ENCODE measurements at regions not wholly inside any gene's neighbourhood (a gene's known extent, or its start where the extent isn't known, plus 50 kb on each side); places are given as distances from the start of the nearest gene placed in this dataset.

DNA sequence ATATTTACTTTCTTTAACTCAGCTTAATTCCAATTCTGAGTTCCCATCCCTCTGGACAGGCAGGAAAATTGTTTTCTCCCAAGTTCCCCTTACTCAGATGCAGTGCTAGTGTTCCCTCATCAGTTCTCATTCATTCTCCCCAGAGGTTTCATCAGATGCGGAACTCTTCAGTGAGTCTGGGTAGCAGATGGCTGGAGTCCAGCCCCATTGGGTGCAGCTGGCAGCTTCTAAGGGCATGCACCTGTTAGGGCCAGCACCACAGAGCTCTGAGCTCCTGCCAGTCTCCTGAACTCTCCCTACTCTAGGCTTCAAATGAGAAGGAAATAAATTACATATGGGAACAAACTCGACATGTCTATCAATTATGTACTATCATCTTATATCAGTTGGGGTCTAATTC lies 76.6 kb downstream of the SOD2 start:
- no peaks in the 10 kb centered on the region for H3K79me2 ChIP-seq (ENCODE audit: insufficient read depth, low read depth, low read length)
- no peak overlapping the region for H3K4me3 ChIP-seq (ENCODE audit: low read depth, low read length, poor library complexity, severe bottlenecking)
- no peaks in the 10 kb centered on the region for H3K36me3 ChIP-seq (ENCODE audit: insufficient read depth, low read length)
- DNase-seq (ENCODE audit: low spot score): no peak
- H4K20me1 ChIP-seq (ENCODE audit: insufficient read depth, low read length): no peaks in the 10 kb centered on the region
- no peaks in the 10 kb centered on the region for H3K4me1 ChIP-seq (ENCODE audit: insufficient read depth, low read length, poor library complexity, severe bottlenecking)
- no peak overlapping the region for H3K27ac ChIP-seq (ENCODE audit: low read depth, low read length, poor library complexity, severe bottlenecking)
- no peak overlapping the region for H2AFZ ChIP-seq (ENCODE audit: low read length)
- POLR2A ChIA-PET: interaction anchor here (1.1 kb wide), 1 partner anchor 19 kb away, joined by 3 read pairs; no protein-coding TSS in a partner anchor
- H3K9me2 ChIP-seq (ENCODE audit: insufficient read depth, low read length): no peaks in the 10 kb centered on the region
- CTCF ChIA-PET (ENCODE audit: unreplicated experiment): no interaction called here
- H3K9me3 ChIP-seq (ENCODE audit: low read length): peaks cover 12% of the 10 kb centered on the region; the same call in 1 of the 2 replicates
- no TSS peak for BruUV-seq (replicated peaks)
- H3K4me2 ChIP-seq (ENCODE audit: low read length): no peak overlapping the region
- no peak for TF ChIP-seq CTCF (conservative IDR thresholded peaks at IDR 0.05; ENCODE audit: low read length)
- no peak for TF ChIP-seq EZH2phosphoT487 (IDR thresholded peaks at IDR 0.05; ENCODE audit: borderline replicate concordance, low read depth, low read length)
- intact Hi-C loops (cut with micrococcal nuclease; ENCODE audit: unreplicated experiment): no loop called here

GRCh38 chr6:159615918-159616317 lies 77.1 kb downstream of the SOD2 start:
- Histone ChIP-seq H3K4me3 (ENCODE audit: low read depth, low read length, poor library complexity, severe bottlenecking) (no peak overlapping the region), H3K79me2 (ENCODE audit: insufficient read depth, low read depth, low read length) (no peaks in the 10 kb centered on the region), H3K4me1 (ENCODE audit: insufficient read depth, low read length, poor library complexity, severe bottlenecking) (no peaks in the 10 kb centered on the region), H3K9me3 (ENCODE audit: low read length) (peaks cover 12% of the 10 kb centered on the region; the same call in 1 of the 2 replicates), H2AFZ (ENCODE audit: low read length) (no peak overlapping the region), H4K20me1 (ENCODE audit: insufficient read depth, low read length) (no peaks in the 10 kb centered on the region), H3K36me3 (ENCODE audit: insufficient read depth, low read length) (no peaks in the 10 kb centered on the region), H3K4me2 (ENCODE audit: low read length) (no peak overlapping the region), H3K9me2 (ENCODE audit: insufficient read depth, low read length) (no peaks in the 10 kb centered on the region), H3K27ac (ENCODE audit: low read depth, low read length, poor library complexity, severe bottlenecking) (no peak overlapping the region)
- DNase-seq (ENCODE audit: low spot score): no peak
- TF ChIP-seq EZH2phosphoT487 (IDR thresholded peaks at IDR 0.05; ENCODE audit: borderline replicate concordance, low read depth, low read length): no peak
- no TSS peak for BruUV-seq (replicated peaks)
- intact Hi-C loops (cut with micrococcal nuclease; ENCODE audit: unreplicated experiment): no loop called here
- CTCF ChIA-PET (ENCODE audit: unreplicated experiment): no interaction called here
- POLR2A ChIA-PET: interaction anchor here (0.7 kb wide), 1 partner anchor 29 kb away, joined by 5 read pairs; no protein-coding TSS in a partner anchor

DNA sequence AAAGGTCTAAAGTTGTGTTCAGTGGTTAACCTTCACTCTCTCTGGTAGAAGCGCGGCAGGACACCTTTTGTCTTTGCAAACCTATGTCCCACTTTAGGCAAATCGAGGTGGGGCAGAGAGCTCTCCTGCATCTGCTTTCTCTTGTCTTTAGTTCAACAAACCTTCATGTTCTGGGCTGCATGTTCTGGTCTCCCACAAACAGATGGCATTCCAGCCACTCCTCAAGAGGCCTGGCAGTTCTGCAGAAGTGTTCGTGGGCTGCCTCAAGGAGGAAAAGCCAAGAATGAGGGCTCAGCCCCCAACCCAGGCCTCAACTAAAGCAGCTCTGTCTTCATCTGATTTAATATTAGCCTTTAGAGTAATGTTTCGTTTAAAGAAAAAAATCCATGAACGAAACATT lies 82.2 kb downstream of the SOD2 start:
- H3K4me3 ChIP-seq (ENCODE audit: low read depth, low read length, poor library complexity, severe bottlenecking): no peak overlapping the region
- H4K20me1 ChIP-seq (ENCODE audit: insufficient read depth, low read length): no peaks in the 10 kb centered on the region
- no peaks in the 10 kb centered on the region for H3K9me2 ChIP-seq (ENCODE audit: insufficient read depth, low read length)
- H3K9me3 ChIP-seq (ENCODE audit: low read length): no peaks in the 10 kb centered on the region; the same call in 1 of the 2 replicates
- no peak for DNase-seq (ENCODE audit: low spot score)
- BruUV-seq (replicated peaks): no TSS peak
- POLR2A ChIA-PET: interaction anchor here (0.5 to 2.0 kb wide), 4 partner anchors 27 to 358 kb away, joined by 3 to 5 read pairs (median 4); no protein-coding TSS in a partner anchor
- H3K36me3 ChIP-seq (ENCODE audit: insufficient read depth, low read length): no peaks in the 10 kb centered on the region
- H2AFZ ChIP-seq (ENCODE audit: low read length): no peak overlapping the region
- H3K4me2 ChIP-seq (ENCODE audit: low read length): no peak overlapping the region
- no peak for TF ChIP-seq EZH2phosphoT487 (IDR thresholded peaks at IDR 0.05; ENCODE audit: borderline replicate concordance, low read depth, low read length)
- TF ChIP-seq CTCF (conservative IDR thresholded peaks at IDR 0.05; ENCODE audit: low read length): no peak
- intact Hi-C loops (cut with micrococcal nuclease; ENCODE audit: unreplicated experiment): no loop called here
- CTCF ChIA-PET (ENCODE audit: unreplicated experiment): no interaction called here
- no peak overlapping the region for H3K27ac ChIP-seq (ENCODE audit: low read depth, low read length, poor library complexity, severe bottlenecking)
- no peaks in the 10 kb centered on the region for H3K79me2 ChIP-seq (ENCODE audit: insufficient read depth, low read depth, low read length)
- H3K4me1 ChIP-seq (ENCODE audit: insufficient read depth, low read length, poor library complexity, severe bottlenecking): no peaks in the 10 kb centered on the region

All from OCI-LY7 (cell line).